OCI-LY1 (cell line): ENCODE measurements at regions not wholly inside any gene's neighbourhood (a gene's known extent, or its start where the extent isn't known, plus 50 kb on each side); places are given as distances from the start of the nearest gene placed in this dataset.

Experiments used
- EZH2 ChIP-seq: fragments of 200-600 bp; sonication (generic), shearing (Covaris generic); IDR thresholded peaks from 2 replicates; pipeline ENCODE4 v1.8.0; 2017; ENCODE audit warnings: borderline replicate concordance, mixed run types, mild to moderate bottlenecking, antibody characterized with exemption, low read length, moderate library complexity, mixed read lengths
- TF ChIP-seq, protein P1 (sequence below): fragments of 200-600 bp; sonication (generic), shearing (Covaris generic); IDR thresholded peaks from 2 replicates; pipeline ENCODE4 v1.5.1; 2017; ENCODE audit warnings: mild to moderate bottlenecking, antibody characterized with exemption, low read length, moderate library complexity, mixed read lengths

DNA sequence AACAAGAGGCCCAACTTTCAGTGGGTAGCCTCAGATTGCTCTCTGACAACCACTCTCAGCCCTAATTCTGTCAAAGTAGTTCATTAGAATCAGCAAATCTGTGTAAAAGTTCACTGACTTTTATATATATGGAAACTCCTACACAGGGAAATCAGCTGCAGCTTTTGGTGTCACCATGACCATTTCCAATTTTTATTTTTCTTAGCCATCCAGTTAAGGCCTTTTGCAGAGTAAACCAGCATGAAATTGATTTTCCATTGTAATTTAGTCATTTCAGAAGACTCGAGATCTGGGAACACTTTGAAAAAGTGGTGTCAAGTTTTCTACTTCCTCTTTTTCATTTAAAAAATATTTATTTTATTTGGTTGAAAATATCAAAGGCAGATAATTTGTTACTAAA, 263.2 kb downstream of the TMEM182 start:
- TF ChIP-seq, protein P1, sequence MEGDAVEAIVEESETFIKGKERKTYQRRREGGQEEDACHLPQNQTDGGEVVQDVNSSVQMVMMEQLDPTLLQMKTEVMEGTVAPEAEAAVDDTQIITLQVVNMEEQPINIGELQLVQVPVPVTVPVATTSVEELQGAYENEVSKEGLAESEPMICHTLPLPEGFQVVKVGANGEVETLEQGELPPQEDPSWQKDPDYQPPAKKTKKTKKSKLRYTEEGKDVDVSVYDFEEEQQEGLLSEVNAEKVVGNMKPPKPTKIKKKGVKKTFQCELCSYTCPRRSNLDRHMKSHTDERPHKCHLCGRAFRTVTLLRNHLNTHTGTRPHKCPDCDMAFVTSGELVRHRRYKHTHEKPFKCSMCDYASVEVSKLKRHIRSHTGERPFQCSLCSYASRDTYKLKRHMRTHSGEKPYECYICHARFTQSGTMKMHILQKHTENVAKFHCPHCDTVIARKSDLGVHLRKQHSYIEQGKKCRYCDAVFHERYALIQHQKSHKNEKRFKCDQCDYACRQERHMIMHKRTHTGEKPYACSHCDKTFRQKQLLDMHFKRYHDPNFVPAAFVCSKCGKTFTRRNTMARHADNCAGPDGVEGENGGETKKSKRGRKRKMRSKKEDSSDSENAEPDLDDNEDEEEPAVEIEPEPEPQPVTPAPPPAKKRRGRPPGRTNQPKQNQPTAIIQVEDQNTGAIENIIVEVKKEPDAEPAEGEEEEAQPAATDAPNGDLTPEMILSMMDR: no peak
- no peak for TF ChIP-seq EZH2
